HT1080 (cell line): ENCODE measurements at regions not wholly inside any gene's neighbourhood (a gene's known extent, or its start where the extent isn't known, plus 50 kb on each side); places are given as distances from the start of the nearest gene placed in this dataset. TPM values are rescaled to one million over a fixed set of nuclear protein-coding genes. Genes with fewer than 3 reads are reported as not detected.

Source experiments
- DNase-seq: peaks from one replicate; pipeline ENCODE4 v3.0.0-alpha.2; 2015; ENCODE audit warnings: low read depth
- small RNA-seq: library from RNA; depleted of rRNA; stranded (forward); fragments of <200 nt; gene quantifications from one replicate; pipeline ENCODE3, GENCODE V24; 2014

GRCh38 chr3:18489939-18490338 is 64.8 kb upstream of the SATB1 start:
- no peak for DNase-seq

GRCh38 chr3:18483226-18483625 is 58.1 kb upstream of the SATB1 start:
- DNase-seq: no peak

GRCh38 chr3:18481946-18482548 is 56.9 kb upstream of the SATB1 start:
- peak; percentile 33 for DNase-seq

- no peak for DNase-seq
These were observed 52.5 kb upstream of the SATB1 start for GRCh38 chr3:18477620-18478019.

Small RNA genes lying in the stretch of these regions (small RNA-seq; reads per million reads assigned to genes)
- gene RNU6-138P: not detected
